ENCODE measurements at regions not wholly inside any gene's neighbourhood (a gene's known extent, or its start where the extent isn't known, plus 50 kb on each side); places are given as distances from the start of the nearest gene placed in this dataset.

- peak overlapping the region in 1 of 4 donors; percentile 12 for H3K27ac ChIP-seq
- no peak overlapping the region for H3K4me3 ChIP-seq
- peaks cover 0 to 9% (median 0%) of the 10 kb centered on the region in 3 donors for H3K4me1 ChIP-seq
- no peaks in the 10 kb centered on the region for H3K27me3 ChIP-seq
- no peaks in the 10 kb centered on the region for H3K36me3 ChIP-seq
- ATAC-seq = no peak
- H3K9me3 ChIP-seq = no peaks in the 10 kb centered on the region
- 83 to 91% methylated on average over 3 of the region's 3 CpGs for WGBS, 2 donors (ENCODE audit: low coverage in 1 of 2)
- no peak for TF ChIP-seq POLR2AphosphoS5 (IDR thresholded peaks at IDR 0.05)
- TF ChIP-seq CTCF (IDR thresholded peaks at IDR 0.05) = no peak
- no peak for TF ChIP-seq POLR2A (IDR thresholded peaks at IDR 0.05)
- no peak for TF ChIP-seq EP300 (IDR thresholded peaks at IDR 0.05)
Observed at GRCh38 chr2:105626966-105627340, 117.8 kb upstream of the NCK2 start.

- TF ChIP-seq POLR2A (IDR thresholded peaks at IDR 0.05) = no peak
- no peak for TF ChIP-seq POLR2AphosphoS5 (IDR thresholded peaks at IDR 0.05)
- no peak for TF ChIP-seq EP300 (IDR thresholded peaks at IDR 0.05)
- no peak for TF ChIP-seq CTCF (IDR thresholded peaks at IDR 0.05)
- Histone ChIP-seq H3K27ac (peak overlapping the region in 2 of 4 donors; percentile 12 to 44), H3K27me3 (no peaks in the 10 kb centered on the region), H3K4me3 (no peak overlapping the region), H3K9me3 (no peaks in the 10 kb centered on the region), H3K4me1 (peaks cover 0 to 9% (median 0%) of the 10 kb centered on the region in 3 donors), H3K36me3 (no peaks in the 10 kb centered on the region)
- ATAC-seq = no peak
- WGBS, 2 donors (ENCODE audit: low coverage in 1 of 2) = 47 to 57% methylated on average over 7 of the region's 7 CpGs
Observed at GRCh38 chr2:105626212-105626965, 118.3 kb upstream of the NCK2 start.

- no peak for ATAC-seq
- no peak for TF ChIP-seq CTCF (IDR thresholded peaks at IDR 0.05)
- Histone ChIP-seq H3K4me1 (peaks cover 0 to 9% (median 0%) of the 10 kb centered on the region in 3 donors), H3K27ac (no peak overlapping the region), H3K36me3 (no peaks in the 10 kb centered on the region), H3K4me3 (no peak overlapping the region), H3K9me3 (no peaks in the 10 kb centered on the region), H3K27me3 (no peaks in the 10 kb centered on the region)
- WGBS, 2 donors (ENCODE audit: low coverage in 1 of 2) = 88 to 98% methylated on average over 7 of the region's 11 CpGs
Observed at GRCh38 chr2:105625632-105626031, 119.1 kb upstream of the NCK2 start.

GRCh38 chr2:105621038-105621437, 123.7 kb upstream of the NCK2 start:
- no peaks in the 10 kb centered on the region for H3K36me3 ChIP-seq
- no peak overlapping the region for H3K4me3 ChIP-seq
- no peaks in the 10 kb centered on the region for H3K9me3 ChIP-seq
- no peak overlapping the region for H3K27ac ChIP-seq
- no peak for ATAC-seq
- TF ChIP-seq EP300 (IDR thresholded peaks at IDR 0.05) = no peak
- TF ChIP-seq CTCF (IDR thresholded peaks at IDR 0.05) = no peak
- no peak for TF ChIP-seq POLR2A (IDR thresholded peaks at IDR 0.05)
- TF ChIP-seq POLR2AphosphoS5 (IDR thresholded peaks at IDR 0.05) = no peak
- peaks cover 0 to 2% (median 0%) of the 10 kb centered on the region in 3 donors for H3K4me1 ChIP-seq
- 90 to 100% methylated on average over 2 to 3 of the region's 7 CpGs for WGBS, 2 donors (ENCODE audit: low coverage in 1 of 2)
- no peaks in the 10 kb centered on the region for H3K27me3 ChIP-seq

- TF ChIP-seq POLR2AphosphoS5 (IDR thresholded peaks at IDR 0.05) = no peak
- TF ChIP-seq POLR2A (IDR thresholded peaks at IDR 0.05) = no peak
- no peak for TF ChIP-seq EP300 (IDR thresholded peaks at IDR 0.05)
- no peak for TF ChIP-seq CTCF (IDR thresholded peaks at IDR 0.05)
- H3K4me3 ChIP-seq = no peak overlapping the region
- 91% methylated on average over 4 of the region's 4 CpGs; no CpG with 5 or more reads in 1 of the 2 donors for WGBS, 2 donors (ENCODE audit: low coverage in 1 of 2)
- H3K36me3 ChIP-seq = no peaks in the 10 kb centered on the region
- H3K27ac ChIP-seq = no peak overlapping the region
- no peaks in the 10 kb centered on the region for H3K9me3 ChIP-seq
- H3K4me1 ChIP-seq = no peaks in the 10 kb centered on the region
- no peaks in the 10 kb centered on the region for H3K27me3 ChIP-seq
- ATAC-seq = no peak
Observed at GRCh38 chr2:105618351-105618659, 126.4 kb upstream of the NCK2 start.

Data from gastroesophageal sphincter (tissue), 4 donors.